WTC11 (cell line): ENCODE measurements at regions not wholly inside any gene's neighbourhood (a gene's known extent, or its start where the extent isn't known, plus 50 kb on each side); places are given as distances from the start of the nearest gene placed in this dataset.

Experiments used
- ATF1 ChIP-seq: sonication (generic); formaldehyde crosslinking; IDR thresholded peaks from 2 replicates; pipeline ENCODE4 v1.8.1; 2023; ENCODE audit warnings: mild to moderate bottlenecking, moderate library complexity, missing genetic modification reagents
- CTCF ChIP-seq: fragments of 200-600 bp; IDR thresholded peaks from 2 replicates; pipeline ENCODE4 v1.8.0; 2022; ENCODE audit warnings: antibody characterized with exemption
- MAX ChIP-seq: sonication (generic); formaldehyde crosslinking; IDR thresholded peaks from 2 replicates; pipeline ENCODE4 v1.8.0; 2022; ENCODE audit warnings: mild to moderate bottlenecking, missing genetic modification reagents
- ZNF423 ChIP-seq: fragments of 250-450 bp; sonication (Bioruptor Pico); IDR thresholded peaks from 2 replicates; pipeline ENCODE4 v2.1.2; 2022; ENCODE audit warnings: mild to moderate bottlenecking, moderate library complexity
- ZNF512 ChIP-seq: sonication (generic); formaldehyde crosslinking; IDR thresholded peaks from 2 replicates; pipeline ENCODE4 v1.8.1; 2022; ENCODE audit warnings: missing genetic modification reagents, borderline replicate concordance

DNA sequence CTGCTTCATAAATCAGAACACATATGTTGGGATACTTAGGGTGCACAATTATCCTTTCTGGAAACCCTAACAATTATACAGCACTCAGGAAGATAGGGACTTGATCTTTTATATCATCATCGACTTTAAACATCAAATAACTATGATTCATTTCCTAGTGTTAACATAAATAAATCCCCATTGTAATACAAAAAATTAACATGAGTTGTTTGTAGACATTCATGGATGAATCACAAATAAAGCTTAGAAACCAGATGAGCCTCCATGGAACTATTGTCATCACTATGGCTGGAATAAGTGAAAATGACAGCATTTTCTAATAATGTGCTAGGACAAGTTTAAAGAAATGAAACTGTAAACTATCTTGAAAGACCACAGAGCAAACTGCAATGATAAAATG, 821.7 kb downstream of the GATA3 start:
- TF ChIP-seq CTCF = no peak
- TF ChIP-seq ZNF512 (CRISPR knock-in tag) = no peak
- no peak for TF ChIP-seq MAX (CRISPR knock-in tag)
- no peak for TF ChIP-seq ZNF423 (CRISPR knock-in tag)
- TF ChIP-seq ATF1 (CRISPR knock-in tag) = no peak
